Lower leg skin (tissue), 4 donors: ENCODE measurements at regions not wholly inside any gene's neighbourhood (a gene's known extent, or its start where the extent isn't known, plus 50 kb on each side); places are given as distances from the start of the nearest gene placed in this dataset.
"Not testable (repeated sequence)": the region's sequence is repeated elsewhere in the genome, so short reads cannot be mapped to it uniquely, and the experiment has no call there.

Experiments used
- DNase-seq, 2 donors: peaks; one replicate each; pipeline ENCODE4 v3.0.0-alpha.2; 2019; ENCODE audit warnings: low spot score in 2 of 2
- H3K4me3 ChIP-seq: fragments of 200-600 bp; sonication (generic); 2 replicates; pipeline ENCODE4 v1.5.1; 2017; ENCODE audit warnings: mild to moderate bottlenecking, low read depth; ENCODE audit not compliant: poor library complexity, severe bottlenecking
- POLR2A ChIP-seq, 2 donors: fragments of 450-650 bp; IDR thresholded peaks; one replicate each; pipeline ENCODE4 v1.6.1; 2016 to 2017; ENCODE audit warnings: antibody characterized with exemption in 2 of 2, mild to moderate bottlenecking in 1 of 2, moderate library complexity in 1 of 2
- WGBS, 2 donors: methylation state at CpG; one replicate each; pipeline ENCODE4 v1.1.5; 2018; 5-methylcytosine and 5-hydroxymethylcytosine counted together
- intact Hi-C: fragments of 100-400 bp; cut with DNase I; formaldehyde crosslinking; loops from one replicate; pipeline ENCODE4 v1.15.0; 2023; ENCODE audit warnings: low total_unique reads
- TF ChIP-seq, protein P1 (sequence below), 3 donors: fragments of 450-650 bp; IDR thresholded peaks; one replicate each; pipeline ENCODE4 v1.5.1; 2016; ENCODE audit warnings: antibody characterized with exemption in 3 of 3, mild to moderate bottlenecking in 3 of 3, moderate library complexity in 2 of 3

DNA sequence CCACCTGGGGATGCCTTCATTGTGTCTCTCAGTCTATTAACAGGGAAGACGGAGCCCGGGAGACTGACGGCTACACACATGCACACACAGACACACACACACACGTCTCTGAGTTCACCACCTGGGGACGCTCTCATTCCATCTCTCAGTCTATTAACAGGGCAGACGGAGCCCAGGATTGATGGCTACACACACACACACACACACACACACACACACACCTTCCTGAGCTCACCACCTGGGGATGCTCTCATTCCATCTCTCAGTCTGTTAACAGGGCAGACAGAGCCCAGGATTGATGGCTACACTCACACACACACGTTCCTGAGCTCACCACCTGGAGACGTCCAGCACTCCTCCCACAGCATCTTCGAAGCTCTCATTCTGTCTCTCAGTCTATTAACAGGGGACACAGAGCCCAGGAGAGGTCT lies 143.9 kb downstream of the OR4M2 start:
- TF ChIP-seq POLR2A (IDR thresholded peaks at IDR 0.05) = no peak
- TF ChIP-seq, protein P1, sequence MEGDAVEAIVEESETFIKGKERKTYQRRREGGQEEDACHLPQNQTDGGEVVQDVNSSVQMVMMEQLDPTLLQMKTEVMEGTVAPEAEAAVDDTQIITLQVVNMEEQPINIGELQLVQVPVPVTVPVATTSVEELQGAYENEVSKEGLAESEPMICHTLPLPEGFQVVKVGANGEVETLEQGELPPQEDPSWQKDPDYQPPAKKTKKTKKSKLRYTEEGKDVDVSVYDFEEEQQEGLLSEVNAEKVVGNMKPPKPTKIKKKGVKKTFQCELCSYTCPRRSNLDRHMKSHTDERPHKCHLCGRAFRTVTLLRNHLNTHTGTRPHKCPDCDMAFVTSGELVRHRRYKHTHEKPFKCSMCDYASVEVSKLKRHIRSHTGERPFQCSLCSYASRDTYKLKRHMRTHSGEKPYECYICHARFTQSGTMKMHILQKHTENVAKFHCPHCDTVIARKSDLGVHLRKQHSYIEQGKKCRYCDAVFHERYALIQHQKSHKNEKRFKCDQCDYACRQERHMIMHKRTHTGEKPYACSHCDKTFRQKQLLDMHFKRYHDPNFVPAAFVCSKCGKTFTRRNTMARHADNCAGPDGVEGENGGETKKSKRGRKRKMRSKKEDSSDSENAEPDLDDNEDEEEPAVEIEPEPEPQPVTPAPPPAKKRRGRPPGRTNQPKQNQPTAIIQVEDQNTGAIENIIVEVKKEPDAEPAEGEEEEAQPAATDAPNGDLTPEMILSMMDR (IDR thresholded peaks at IDR 0.05) = no peak
- no peak overlapping the region for H3K4me3 ChIP-seq
- no peak for DNase-seq
- intact Hi-C loops = no loop called here
- WGBS, 2 donors = 80 to 86% methylated on average over 9 of the region's 9 CpGs

DNA sequence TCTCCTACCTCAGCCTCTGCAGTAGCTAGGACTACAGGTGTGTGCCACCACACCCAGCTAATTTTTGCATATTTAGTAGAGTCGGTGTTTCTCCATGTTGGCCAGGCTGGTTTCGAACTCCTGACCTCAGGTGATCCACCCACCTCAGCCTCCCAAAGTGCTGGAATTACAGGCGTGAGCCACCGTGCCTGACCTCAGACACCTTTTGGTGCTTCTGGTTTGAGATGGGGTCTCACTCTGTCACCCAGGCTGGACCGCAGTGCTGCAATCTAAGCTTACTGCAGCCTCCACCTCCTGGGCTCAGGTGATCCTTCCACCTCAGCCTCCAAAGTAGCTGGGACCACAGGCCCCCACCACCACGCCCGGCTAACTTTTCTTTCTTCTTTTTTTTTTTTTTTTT lies 144.6 kb downstream of the OR4M2 start:
- 90 to 91% methylated on average over 7 of the region's 7 CpGs for WGBS, 2 donors
- H3K4me3 ChIP-seq, DNase-seq, intact Hi-C loops: not testable (repeated sequence)

DNA sequence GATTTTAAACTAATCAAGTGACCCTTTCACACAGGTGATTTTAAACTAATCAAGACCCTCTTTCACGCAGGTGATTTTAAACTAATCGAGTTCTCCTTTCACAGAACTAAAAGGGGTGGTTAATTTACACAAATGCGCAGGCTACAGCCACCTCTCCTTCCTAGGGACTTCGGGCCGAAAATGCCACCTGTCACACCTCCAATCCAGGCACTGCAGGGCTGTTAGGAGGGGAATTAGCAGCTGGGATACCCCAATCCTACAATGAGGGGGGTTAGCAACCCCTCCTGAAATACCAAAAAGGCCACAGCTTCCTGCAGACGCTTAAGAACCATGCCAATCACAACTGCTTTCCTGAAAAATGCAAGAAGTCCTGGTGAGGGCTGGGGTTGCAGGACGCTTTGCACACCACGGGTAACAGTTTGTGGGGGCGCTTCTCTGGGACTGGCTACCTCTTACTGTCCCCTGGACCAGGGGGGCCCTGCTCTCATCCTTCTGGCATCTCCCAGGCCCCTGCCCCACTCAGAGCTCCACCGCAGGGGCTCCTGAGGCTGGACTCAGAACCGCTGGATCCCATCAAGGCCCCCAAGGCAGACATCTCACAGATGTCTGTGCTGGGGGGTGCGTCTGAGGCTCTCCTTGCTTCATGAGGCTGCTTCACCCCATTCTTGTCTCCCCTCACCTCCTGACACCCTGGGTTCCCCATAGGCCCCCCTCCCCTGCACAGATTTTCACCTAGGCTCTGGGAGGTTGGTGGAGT lies 145.9 kb downstream of the OR4M2 start:
- no peak overlapping the region for H3K4me3 ChIP-seq
- DNase-seq = no peak
- 74 to 75% methylated on average over 12 of the region's 12 CpGs for WGBS, 2 donors
- TF ChIP-seq, protein P1 (IDR thresholded peaks at IDR 0.05) = no peak
- TF ChIP-seq POLR2A (IDR thresholded peaks at IDR 0.05) = no peak
- intact Hi-C loops = no loop called here

DNA sequence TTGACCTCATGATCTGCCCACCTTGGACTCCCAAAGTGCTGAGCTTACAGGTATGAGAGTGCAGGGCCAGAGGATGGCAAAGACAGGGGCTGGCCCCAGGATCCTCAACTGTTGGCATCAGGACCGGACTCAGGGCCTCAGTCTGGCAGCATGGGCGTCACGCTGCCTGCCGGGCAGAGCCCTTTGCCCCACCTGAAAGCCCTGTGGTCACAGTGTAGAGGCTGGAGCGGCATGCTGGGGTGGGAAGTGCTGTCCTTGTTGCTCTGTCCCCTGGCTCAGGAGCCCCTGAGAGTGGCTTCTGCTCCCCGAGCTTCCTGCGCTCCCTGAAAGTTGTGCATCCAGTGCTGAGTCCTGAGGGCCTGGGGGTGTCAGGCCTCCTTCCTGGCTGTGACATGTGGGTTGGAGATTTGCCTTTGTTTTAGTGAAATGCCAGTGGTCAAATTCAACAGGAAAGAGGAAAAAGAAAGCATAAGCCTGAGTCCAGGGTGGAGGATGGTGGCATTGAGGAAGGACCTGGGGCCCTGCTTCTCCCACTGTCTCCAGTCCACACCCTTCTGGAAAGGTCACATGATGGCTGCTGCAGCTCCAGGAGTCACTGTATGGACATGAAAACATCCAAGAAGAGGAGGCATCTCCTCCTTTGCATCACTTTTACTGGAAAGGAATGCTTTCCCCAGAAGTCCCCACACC lies 147.2 kb downstream of the OR4M2 start:
- DNase-seq = no peak
- no peak overlapping the region for H3K4me3 ChIP-seq
- intact Hi-C loops = no loop called here
- WGBS, 2 donors = 77 to 81% methylated on average over 4 to 7 of the region's 7 CpGs
- TF ChIP-seq POLR2A (IDR thresholded peaks at IDR 0.05) = no peak
- TF ChIP-seq, protein P1 (IDR thresholded peaks at IDR 0.05) = no peak

DNA sequence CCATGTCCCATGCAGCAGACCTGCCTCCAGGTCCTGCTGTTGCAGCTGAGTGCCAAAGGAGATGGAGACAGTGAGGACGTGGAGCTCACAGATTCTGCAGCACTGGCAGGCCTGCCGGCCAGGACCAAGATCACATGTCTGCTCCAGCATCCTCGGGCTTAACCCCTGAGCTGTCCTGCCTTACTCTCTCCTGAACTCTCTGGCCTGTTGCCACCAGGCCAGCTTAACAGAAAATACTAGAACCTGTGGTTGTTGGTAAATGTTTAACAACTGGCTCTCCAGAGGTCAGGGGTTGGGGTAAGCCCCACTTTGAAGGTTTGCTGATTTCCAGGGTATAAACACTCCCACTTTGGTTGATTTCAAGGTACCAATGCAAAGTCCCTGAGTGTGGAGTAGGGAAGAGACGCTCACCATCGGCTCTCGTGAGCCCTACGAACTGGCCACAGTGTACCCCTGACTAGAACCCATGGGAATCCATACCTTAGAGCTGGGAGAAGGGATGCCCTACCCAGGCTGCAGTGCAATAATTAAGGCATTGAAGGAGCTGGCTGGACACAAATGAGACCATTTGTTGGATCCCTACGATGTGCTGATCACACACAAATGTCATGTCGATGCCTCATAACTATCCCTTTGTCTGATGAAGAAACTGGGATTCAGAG lies 147.9 kb downstream of the OR4M2 start:
- TF ChIP-seq POLR2A (IDR thresholded peaks at IDR 0.05) = no peak
- TF ChIP-seq, protein P1 (IDR thresholded peaks at IDR 0.05) = no peak
- no peak for DNase-seq
- intact Hi-C loops = no loop called here
- WGBS, 2 donors = 75 to 85% methylated on average over 9 of the region's 9 CpGs
- H3K4me3 ChIP-seq = no peak overlapping the region
